GM10266 (cell line): ENCODE measurements at regions not wholly inside any gene's neighbourhood (a gene's known extent, or its start where the extent isn't known, plus 50 kb on each side); places are given as distances from the start of the nearest gene placed in this dataset.
"Not testable (repeated sequence)": the region's sequence is repeated elsewhere in the genome, so short reads cannot be mapped to it uniquely, and the experiment has no call there.

ENCODE experiments used
- DNase-seq: peaks from one replicate; pipeline ENCODE4 v3.0.0; 2012; ENCODE audit errors: extremely low spot score
- CTCF ChIP-seq: IDR thresholded peaks from 2 replicates; pipeline ENCODE4 v1.5.1; 2012; ENCODE audit warnings: mild to moderate bottlenecking, low read depth; ENCODE audit not compliant: control insufficient read depth, insufficient read depth; ENCODE audit errors: missing control alignments

- no peak for DNase-seq
- TF ChIP-seq CTCF = no peak
Observed at GRCh38 chr6:155872961-155873360, 417.3 kb upstream of the NOX3 start.

GRCh38 chr6:155867682-155868081 is 412.0 kb upstream of the NOX3 start:
- TF ChIP-seq CTCF = no peak
- DNase-seq = no peak

GRCh38 chr6:155866676-155867390 is 411.2 kb upstream of the NOX3 start:
- DNase-seq = not testable (repeated sequence)

- TF ChIP-seq CTCF = no peak
- DNase-seq = no peak
Observed at GRCh38 chr6:155861821-155862220, 406.2 kb upstream of the NOX3 start.

GRCh38 chr6:155858906-155859305 is 403.3 kb upstream of the NOX3 start:
- DNase-seq = not testable (repeated sequence)

GRCh38 chr6:155854787-155855186 is 399.1 kb upstream of the NOX3 start:
- no peak for TF ChIP-seq CTCF
- DNase-seq = no peak

GRCh38 chr6:155853011-155853410 is 397.4 kb upstream of the NOX3 start:
- TF ChIP-seq CTCF = no peak
- DNase-seq = no peak

- DNase-seq = no peak
Observed at GRCh38 chr6:155850408-155850841, 394.8 kb upstream of the NOX3 start.

More at GRCh38 chr6:155850408-155850841, 394.8 kb upstream of the NOX3 start:
- no peak for TF ChIP-seq CTCF
